ENCODE measurements at regions not wholly inside any gene's neighbourhood (a gene's known extent, or its start where the extent isn't known, plus 50 kb on each side); places are given as distances from the start of the nearest gene placed in this dataset.

- no peaks in the 10 kb centered on the region; the same call in 1 of the 2 replicates for H3K27me3 ChIP-seq (replicated peaks; ENCODE audit: control insufficient read depth, insufficient read depth, low read length)
- BruUV-seq (replicated peaks), result no TSS peak
- DNase-seq, result no peak
- H3K27ac Mint-ChIP-seq (ENCODE audit: unreplicated experiment), result no peak overlapping the region
- no peaks in the 10 kb centered on the region for H3K27me3 Mint-ChIP-seq (ENCODE audit: insufficient read depth, unreplicated experiment)
- no peaks in the 10 kb centered on the region for H3K36me3 ChIP-seq (ENCODE audit: control insufficient read depth, insufficient read depth, low read length)
- H3K4me3 Mint-ChIP-seq (ENCODE audit: unreplicated experiment), result no peak overlapping the region
- H3K4me1 ChIP-seq, result peaks cover 14% of the 10 kb centered on the region
- CTCF ChIA-PET, result no interaction called here
- H3K9me3 ChIP-seq, result no peaks in the 10 kb centered on the region
- POLR2A ChIA-PET, result no interaction called here
- intact Hi-C loops (cut with micrococcal nuclease; ENCODE audit: unreplicated experiment), result no loop called here
- peaks cover 6% of the 10 kb centered on the region for H3K4me1 Mint-ChIP-seq (ENCODE audit: low read depth, unreplicated experiment)
- no peaks in the 10 kb centered on the region for H3K9me3 Mint-ChIP-seq (ENCODE audit: unreplicated experiment)
- no peak for TF ChIP-seq CTCF (IDR thresholded peaks at IDR 0.05; ENCODE audit: insufficient read depth in 1 of 2, low read depth in 1 of 2, low read length in 1 of 2, severe bottlenecking in 1 of 2, unreplicated experiment in 1 of 2)
- H3K4me3 ChIP-seq (ENCODE audit: low read depth, low read length), result no peak overlapping the region
- H3K36me3 Mint-ChIP-seq (ENCODE audit: insufficient read depth, unreplicated experiment), result no peaks in the 10 kb centered on the region
Measured at GRCh38 chr2:120972286-120972685, 236.6 kb downstream of the GLI2 start.

- Mint-ChIP-seq H3K9me3 (ENCODE audit: unreplicated experiment) (no peaks in the 10 kb centered on the region), H3K4me3 (ENCODE audit: unreplicated experiment) (no peak overlapping the region), H3K36me3 (ENCODE audit: insufficient read depth, unreplicated experiment) (no peaks in the 10 kb centered on the region), H3K27ac (ENCODE audit: unreplicated experiment) (no peak overlapping the region), H3K4me1 (ENCODE audit: low read depth, unreplicated experiment) (peaks cover 11% of the 10 kb centered on the region), H3K27me3 (ENCODE audit: insufficient read depth, unreplicated experiment) (no peaks in the 10 kb centered on the region)
- ChIA-PET CTCF (no interaction called here), POLR2A (no interaction called here)
- TF ChIP-seq CTCF (IDR thresholded peaks at IDR 0.05; ENCODE audit: insufficient read depth in 1 of 2, low read depth in 1 of 2, low read length in 1 of 2, severe bottlenecking in 1 of 2, unreplicated experiment in 1 of 2), result no peak
- DNase-seq, result no peak
- Histone ChIP-seq H3K9me3 (no peaks in the 10 kb centered on the region), H3K27me3 (replicated peaks; ENCODE audit: control insufficient read depth, insufficient read depth, low read length) (no peaks in the 10 kb centered on the region; the same call in 1 of the 2 replicates), H3K4me1 (peaks cover 23% of the 10 kb centered on the region), H3K4me3 (ENCODE audit: low read depth, low read length) (no peak overlapping the region), H3K36me3 (ENCODE audit: control insufficient read depth, insufficient read depth, low read length) (no peaks in the 10 kb centered on the region)
- intact Hi-C loops (cut with micrococcal nuclease; ENCODE audit: unreplicated experiment), result no loop called here
- no TSS peak for BruUV-seq (replicated peaks)
Measured at GRCh38 chr2:120973196-120973595, 237.5 kb downstream of the GLI2 start.

GRCh38 chr2:120974950-120975349 is 239.3 kb downstream of the GLI2 start:
- no peaks in the 10 kb centered on the region for H3K36me3 Mint-ChIP-seq (ENCODE audit: insufficient read depth, unreplicated experiment)
- intact Hi-C loops (cut with micrococcal nuclease; ENCODE audit: unreplicated experiment), result no loop called here
- Histone ChIP-seq H3K4me3 (ENCODE audit: low read depth, low read length) (no peak overlapping the region), H3K4me1 (peaks cover 35% of the 10 kb centered on the region), H3K27me3 (replicated peaks; ENCODE audit: control insufficient read depth, insufficient read depth, low read length) (no peaks in the 10 kb centered on the region), H3K36me3 (ENCODE audit: control insufficient read depth, insufficient read depth, low read length) (no peaks in the 10 kb centered on the region), H3K9me3 (no peaks in the 10 kb centered on the region)
- TF ChIP-seq CTCF (IDR thresholded peaks at IDR 0.05; ENCODE audit: insufficient read depth in 1 of 2, low read depth in 1 of 2, low read length in 1 of 2, severe bottlenecking in 1 of 2, unreplicated experiment in 1 of 2), result no peak
- no TSS peak for BruUV-seq (replicated peaks)
- peaks cover 20% of the 10 kb centered on the region for H3K4me1 Mint-ChIP-seq (ENCODE audit: low read depth, unreplicated experiment)
- no peak for DNase-seq
- ChIA-PET CTCF (interaction anchor here (0.6 to 0.8 kb wide), 2 partner anchors 26 to 104 kb away, joined by 3 read pairs; no protein-coding TSS in a partner anchor), POLR2A (no interaction called here)
- H3K27ac Mint-ChIP-seq (ENCODE audit: unreplicated experiment), result no peak overlapping the region
- H3K9me3 Mint-ChIP-seq (ENCODE audit: unreplicated experiment), result no peaks in the 10 kb centered on the region
- no peak overlapping the region for H3K4me3 Mint-ChIP-seq (ENCODE audit: unreplicated experiment)
- H3K27me3 Mint-ChIP-seq (ENCODE audit: insufficient read depth, unreplicated experiment), result no peaks in the 10 kb centered on the region

All from Caco-2 (cell line).